ENCODE measurements at regions not wholly inside any gene's neighbourhood (a gene's known extent, or its start where the extent isn't known, plus 50 kb on each side); places are given as distances from the start of the nearest gene placed in this dataset.

DNA sequence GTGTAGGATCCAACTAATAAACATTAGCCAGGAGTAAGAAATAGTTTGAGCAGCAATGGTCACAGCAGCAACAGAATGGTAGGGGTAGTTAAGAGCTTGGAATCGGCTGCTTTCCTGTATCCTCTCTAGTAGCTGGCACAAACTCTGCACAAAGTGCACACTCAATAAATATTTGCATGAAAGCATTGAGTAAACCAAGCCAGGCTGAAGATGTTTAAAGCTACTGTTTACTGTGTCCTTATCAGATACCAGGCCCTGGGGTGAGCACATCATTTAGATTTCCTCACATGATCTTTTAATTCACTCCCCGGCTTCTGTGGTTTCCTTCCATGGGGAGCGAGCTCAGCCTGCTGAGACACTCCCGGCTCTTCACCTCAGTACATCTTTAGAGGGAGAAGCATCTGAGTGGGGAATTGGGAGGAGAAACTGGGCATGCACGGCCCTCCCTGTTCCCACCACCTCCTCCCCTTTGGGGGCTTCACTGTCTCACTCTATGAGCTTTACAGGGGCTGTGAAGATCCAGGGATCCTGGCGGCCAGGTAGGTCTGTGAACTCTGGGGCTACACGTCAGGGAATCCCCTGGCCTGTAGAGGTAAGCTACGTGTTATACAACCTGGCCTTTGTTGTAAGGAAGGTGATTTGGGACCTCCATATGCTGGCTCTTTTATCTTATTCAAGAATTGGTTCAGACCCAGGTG lies 107.2 kb upstream of the VASH1 start:
- ATAC-seq (replicated peaks in 6 of 8): peak in 1 of 8 experiments; percentile 84
- in situ Hi-C loops (cut with MboI; ENCODE audit: low pct_unique_long_range_greater_than_20kb in 2 of 9, low sequenced_read_pairs in 9 of 9, unreplicated experiment in 9 of 9): no loop called here
- no peaks in the 10 kb centered on the region for H3K4me1 ChIP-seq (replicated peaks in 1 of 2)
- no peak overlapping the region for H3K27ac ChIP-seq
- WGBS, 10 experiments: 0 to 100% (median 60%) methylated on average over 1 to 6 of the region's 8 CpGs; no CpG with 5 or more reads in 3 of the 10 experiments
- no peak overlapping the region for H3K4me3 ChIP-seq

DNA sequence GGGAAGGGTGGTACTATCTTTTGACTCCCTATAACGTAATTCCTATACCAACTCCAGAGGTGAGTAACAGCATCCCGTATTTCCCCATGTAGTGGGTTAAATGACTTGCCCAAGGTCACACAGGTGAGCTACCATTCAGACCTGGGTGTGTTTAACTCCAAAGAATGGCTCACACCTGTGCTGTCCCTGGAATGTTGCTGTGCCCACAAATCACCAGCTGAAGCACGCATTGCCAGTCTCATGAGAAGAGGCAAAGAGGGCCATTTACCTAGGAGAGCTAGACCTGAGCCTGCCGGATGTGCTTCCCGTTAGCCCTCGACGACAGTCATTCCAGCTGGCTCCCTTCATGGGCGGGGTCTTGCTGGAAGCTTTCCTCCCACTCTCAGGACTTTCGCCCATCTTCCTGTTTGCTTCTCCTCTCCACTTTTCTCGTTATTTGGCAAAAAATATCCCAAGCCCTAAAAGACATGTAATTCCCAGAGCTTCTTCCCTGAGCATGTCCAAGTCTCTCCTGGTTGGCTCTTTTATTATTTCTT lies 106.6 kb upstream of the VASH1 start:
- in situ Hi-C loops (cut with MboI; ENCODE audit: low pct_unique_long_range_greater_than_20kb in 2 of 9, low sequenced_read_pairs in 9 of 9, unreplicated experiment in 9 of 9): no loop called here

DNA sequence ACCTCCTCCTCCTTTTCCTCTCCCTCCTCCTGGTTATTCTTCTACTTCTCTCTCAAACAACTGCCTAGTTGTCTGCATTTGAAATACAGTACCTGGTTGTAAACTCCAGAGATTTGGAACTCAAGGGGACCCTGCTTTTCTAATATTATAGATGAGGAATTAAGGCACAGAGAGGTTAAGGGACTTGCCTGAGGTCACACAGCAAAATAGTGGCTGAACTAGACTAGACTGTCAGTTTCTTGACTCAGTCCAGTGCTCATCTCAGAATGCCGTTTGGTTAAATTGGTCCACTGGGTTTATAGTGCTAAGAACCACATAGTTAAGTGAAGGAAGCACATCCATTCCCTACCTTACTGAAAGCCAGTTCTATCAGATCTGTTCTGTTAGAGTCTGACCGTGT lies 105.9 kb upstream of the VASH1 start:
- H3K27ac ChIP-seq: no peak overlapping the region
- H3K4me3 ChIP-seq: no peak overlapping the region
- no peaks in the 10 kb centered on the region for H3K4me1 ChIP-seq (replicated peaks in 1 of 2)
- ATAC-seq (replicated peaks in 6 of 8): no peak
- 0 to 63% (median 40%) methylated on average over 1 to 2 of the region's 2 CpGs; no CpG with 5 or more reads in 5 of the 10 experiments for WGBS, 10 experiments
- in situ Hi-C loops (cut with MboI; ENCODE audit: low pct_unique_long_range_greater_than_20kb in 2 of 9, low sequenced_read_pairs in 9 of 9, unreplicated experiment in 9 of 9): no loop called here

More for the DNA sequence above, 106.6 kb upstream of the VASH1 start:
- 0 to 70% (median 62%) methylated on average over 1 to 10 of the region's 10 CpGs; no CpG with 5 or more reads in 2 of the 10 experiments for WGBS, 10 experiments
- Histone ChIP-seq H3K27ac (no peak overlapping the region), H3K4me3 (no peak overlapping the region), H3K4me1 (replicated peaks in 1 of 2) (no peaks in the 10 kb centered on the region)
- ATAC-seq (replicated peaks in 6 of 8): no peak

DNA sequence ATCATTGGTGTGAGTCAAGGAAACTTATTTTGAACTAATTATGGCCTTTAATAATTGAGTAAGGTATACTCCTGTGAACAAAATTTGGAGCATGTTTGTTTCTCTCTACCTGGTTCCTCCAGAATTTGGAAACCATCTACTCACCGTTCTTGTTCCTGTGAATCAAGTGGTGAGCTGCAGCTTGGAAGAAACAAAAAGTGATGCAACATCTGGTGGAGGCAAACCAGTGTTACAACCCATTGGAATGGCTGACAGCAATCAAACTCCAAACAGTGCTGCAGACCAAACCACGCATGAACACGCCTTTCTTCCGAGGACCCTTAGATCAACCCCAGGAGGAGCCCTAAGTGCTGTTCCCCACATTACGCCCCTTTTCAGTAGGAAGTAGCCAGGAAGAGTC lies 104.7 kb upstream of the VASH1 start:
- H3K4me1 ChIP-seq (replicated peaks in 1 of 2): no peaks in the 10 kb centered on the region
- ATAC-seq (replicated peaks in 6 of 8): no peak
- no peak overlapping the region for H3K27ac ChIP-seq
- no peak overlapping the region for H3K4me3 ChIP-seq
- in situ Hi-C loops (cut with MboI; ENCODE audit: low pct_unique_long_range_greater_than_20kb in 2 of 9, low sequenced_read_pairs in 9 of 9, unreplicated experiment in 9 of 9): no loop called here
- 0 to 100% (median 80%) methylated on average over 1 to 5 of the region's 5 CpGs; no CpG with 5 or more reads in 2 of the 10 experiments for whole genome bisulfite sequencing, 10 experiments

DNA sequence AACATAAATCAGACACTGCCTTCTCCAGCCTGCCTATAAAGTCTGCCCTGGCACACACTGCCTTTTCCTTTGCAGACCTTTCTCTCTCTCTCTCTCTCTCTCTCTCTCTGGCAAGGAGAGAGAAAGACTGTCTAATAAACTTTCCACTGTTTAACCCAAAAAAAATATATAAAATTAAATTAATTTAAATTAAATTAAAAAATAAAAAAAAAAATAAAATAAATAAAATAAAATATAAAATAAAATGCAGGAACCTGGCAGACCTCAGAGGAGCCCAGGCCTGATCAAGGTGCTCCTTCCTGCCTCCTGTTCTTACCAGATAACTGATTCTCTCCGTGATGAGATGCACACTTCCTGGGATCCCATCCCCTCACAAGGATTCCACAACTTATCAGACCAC lies 103.9 kb upstream of the VASH1 start:
- no peak for ATAC-seq (replicated peaks in 6 of 8)
- H3K4me1 ChIP-seq (replicated peaks in 1 of 2): no peaks in the 10 kb centered on the region
- no peak overlapping the region for H3K27ac ChIP-seq
- WGBS, 10 experiments: 0 to 100% (median 100%) methylated on average over 1 of the region's 1 CpG; no CpG with 5 or more reads in 4 of the 10 experiments
- in situ Hi-C loops (cut with MboI; ENCODE audit: low pct_unique_long_range_greater_than_20kb in 2 of 9, low sequenced_read_pairs in 9 of 9, unreplicated experiment in 9 of 9): no loop called here
- H3K4me3 ChIP-seq: no peak overlapping the region

DNA sequence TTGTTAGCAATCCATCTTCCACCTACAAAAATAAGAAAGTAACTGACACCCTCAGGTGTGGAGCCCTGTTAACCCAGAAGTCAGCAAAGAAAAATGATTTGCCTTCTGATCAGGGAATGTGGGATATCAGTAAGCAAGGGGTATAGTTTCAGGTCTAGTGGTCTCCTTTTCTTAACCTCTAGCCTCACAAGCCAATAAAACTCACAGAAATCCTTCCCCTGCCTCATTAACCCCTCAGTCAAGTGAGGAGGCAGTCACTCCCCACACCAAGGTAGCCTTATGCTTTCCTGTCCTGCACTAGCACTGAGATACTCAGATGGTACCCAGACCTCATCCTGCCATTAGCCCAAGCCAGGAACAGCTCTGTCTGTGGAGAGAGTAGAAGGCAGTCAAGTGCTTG lies 103.4 kb upstream of the VASH1 start:
- H3K4me3 ChIP-seq: no peak overlapping the region
- no peak overlapping the region for H3K27ac ChIP-seq
- no peak for ATAC-seq (replicated peaks in 6 of 8)
- H3K4me1 ChIP-seq (replicated peaks in 1 of 2): no peaks in the 10 kb centered on the region
- in situ Hi-C loops (cut with MboI; ENCODE audit: low pct_unique_long_range_greater_than_20kb in 2 of 9, low sequenced_read_pairs in 9 of 9, unreplicated experiment in 9 of 9): no loop called here

DNA sequence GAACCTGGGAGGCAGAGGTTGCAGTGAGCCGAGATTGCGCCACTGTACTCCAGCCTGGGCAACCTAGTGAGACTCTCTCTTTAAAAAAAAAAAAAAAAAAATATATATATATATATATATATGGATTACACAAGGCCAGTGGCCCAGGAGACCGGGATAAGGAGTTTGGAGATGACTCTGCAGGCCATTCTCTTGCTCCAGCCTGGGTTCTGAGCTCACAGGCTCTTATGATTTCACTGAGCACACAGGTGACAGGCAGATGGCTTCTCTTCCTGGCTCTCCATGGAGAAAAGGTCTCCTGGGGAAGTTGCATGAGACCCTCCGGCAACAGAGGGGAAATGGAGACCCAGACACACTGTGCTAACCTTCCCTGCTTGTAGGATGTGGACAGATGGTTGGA lies 98.7 kb upstream of the VASH1 start:
- 0 to 100% (median 87%) methylated on average over 1 to 3 of the region's 4 CpGs; no CpG with 5 or more reads in 3 of the 10 experiments for WGBS, 10 experiments
- no peak overlapping the region for H3K4me3 ChIP-seq
- no peak for ATAC-seq (replicated peaks in 6 of 8)
- H3K4me1 ChIP-seq (replicated peaks in 1 of 2): peaks cover 0 to 6% of the 10 kb centered on the region in 2 donors
- in situ Hi-C loops (cut with MboI; ENCODE audit: low pct_unique_long_range_greater_than_20kb in 2 of 9, low sequenced_read_pairs in 9 of 9, unreplicated experiment in 9 of 9): no loop called here
- no peak overlapping the region for H3K27ac ChIP-seq

DNA sequence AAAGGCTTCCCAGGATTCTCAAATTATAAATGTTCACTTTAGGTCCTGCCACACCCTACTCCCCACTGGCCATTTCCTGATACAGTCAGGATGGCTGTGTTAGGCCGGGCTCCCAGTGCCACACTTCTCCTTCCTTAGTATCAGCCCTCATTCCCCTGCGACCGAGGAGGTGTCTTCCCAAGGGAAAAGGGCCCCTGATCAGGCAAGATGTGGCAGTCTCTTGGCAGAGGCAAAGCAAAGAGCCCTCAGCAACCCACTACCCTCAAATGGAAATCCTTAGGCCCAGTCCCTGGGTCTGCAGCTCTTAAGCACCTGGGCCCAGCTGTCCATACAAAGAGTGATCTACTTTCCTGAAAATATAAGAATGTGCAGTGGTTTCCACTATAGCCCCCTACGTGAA lies 96.5 kb upstream of the VASH1 start:
- ATAC-seq (replicated peaks in 6 of 8): no peak
- H3K4me3 ChIP-seq: no peak overlapping the region
- no peak overlapping the region for H3K27ac ChIP-seq
- peaks cover 0 to 6% of the 10 kb centered on the region in 2 donors for H3K4me1 ChIP-seq (replicated peaks in 1 of 2)
- WGBS, 10 experiments: 17 to 100% (median 50%) methylated on average over 1 of the region's 4 CpGs; no CpG with 5 or more reads in 5 of the 10 experiments
- in situ Hi-C loops (cut with MboI; ENCODE audit: low pct_unique_long_range_greater_than_20kb in 2 of 9, low sequenced_read_pairs in 9 of 9, unreplicated experiment in 9 of 9): no loop called here

DNA sequence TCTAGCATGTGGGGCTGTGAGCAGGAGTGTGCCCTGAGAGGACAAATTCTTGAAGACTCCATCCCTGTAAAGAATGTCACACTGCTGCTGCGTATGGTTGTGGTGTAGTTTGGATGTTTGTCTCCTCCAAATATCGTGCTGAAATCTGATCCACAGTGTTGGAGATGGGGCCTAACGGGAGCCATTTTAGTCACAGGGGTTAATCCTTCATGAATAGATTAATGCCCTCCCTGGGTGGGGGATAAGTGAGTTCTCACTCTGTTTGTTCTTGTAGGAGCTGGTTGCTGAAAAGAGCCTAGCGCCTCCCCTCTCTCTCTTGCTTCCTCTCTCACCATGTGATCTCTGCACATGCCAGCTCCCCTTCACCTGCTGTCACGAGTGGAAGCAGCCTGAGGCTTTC lies 94.5 kb upstream of the VASH1 start:
- in situ Hi-C loops (cut with MboI; ENCODE audit: low pct_unique_long_range_greater_than_20kb in 2 of 9, low sequenced_read_pairs in 9 of 9, unreplicated experiment in 9 of 9): no loop called here
- Histone ChIP-seq H3K27ac (no peak overlapping the region), H3K4me1 (replicated peaks in 1 of 2) (peaks cover 0 to 6% of the 10 kb centered on the region in 2 donors), H3K4me3 (no peak overlapping the region)
- 0 to 75% (median 50%) methylated on average over 1 to 3 of the region's 5 CpGs; no CpG with 5 or more reads in 1 of the 10 experiments for WGBS, 10 experiments
- ATAC-seq (replicated peaks in 6 of 8): peak in 1 of 8 experiments; percentile 20

DNA sequence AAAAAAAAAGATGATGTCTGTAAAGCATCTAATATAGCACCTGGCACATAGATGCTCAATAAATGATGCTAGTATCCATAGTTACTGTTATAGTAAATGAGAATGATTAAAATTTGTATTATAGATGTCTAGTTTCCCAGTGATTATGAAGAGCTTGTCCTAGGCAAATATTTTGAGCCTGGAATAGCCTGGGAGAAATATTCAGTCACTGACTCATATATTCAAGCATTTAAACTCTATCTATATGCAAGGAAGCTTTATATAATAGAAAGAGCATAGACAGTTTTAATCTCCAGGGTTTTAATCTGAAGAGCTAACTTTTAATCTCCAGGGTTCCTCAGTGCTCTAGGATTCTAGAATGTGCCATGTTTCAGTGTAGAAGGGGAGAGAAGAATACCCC lies 91.5 kb upstream of the VASH1 start:
- in situ Hi-C loops (cut with MboI; ENCODE audit: low pct_unique_long_range_greater_than_20kb in 2 of 9, low sequenced_read_pairs in 9 of 9, unreplicated experiment in 9 of 9): no loop called here
- H3K27ac ChIP-seq: no peak overlapping the region
- no peak overlapping the region for H3K4me3 ChIP-seq
- ATAC-seq (replicated peaks in 6 of 8): peak in 3 of 8 experiments; percentile 23 to 70 (median 57)
- peaks cover 0 to 6% of the 10 kb centered on the region in 2 donors for H3K4me1 ChIP-seq (replicated peaks in 1 of 2)

DNA sequence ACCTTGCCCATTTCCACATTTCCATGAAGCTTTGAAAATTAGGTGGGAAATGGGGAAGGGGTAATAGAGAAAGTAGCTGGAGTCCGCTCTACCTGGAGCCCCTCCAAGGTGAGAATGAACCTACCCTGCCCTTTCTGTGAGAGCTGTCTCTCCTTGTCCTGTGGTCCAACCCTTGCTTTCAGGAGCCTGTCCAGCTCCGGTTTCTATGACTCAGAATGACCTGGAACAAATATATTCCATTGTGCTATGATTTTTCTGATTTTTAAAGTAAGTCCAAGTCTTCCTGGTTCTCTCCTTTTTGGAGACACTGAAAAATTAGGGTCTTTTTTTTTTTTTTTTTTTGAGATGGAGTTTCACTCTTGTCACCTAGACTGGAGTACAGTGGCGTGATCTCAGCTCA lies 89.1 kb upstream of the VASH1 start:
- no peak for ATAC-seq (replicated peaks in 6 of 8)
- in situ Hi-C loops (cut with MboI; ENCODE audit: low pct_unique_long_range_greater_than_20kb in 2 of 9, low sequenced_read_pairs in 9 of 9, unreplicated experiment in 9 of 9): no loop called here
- WGBS, 10 experiments: 6 to 100% (median 80%) methylated on average over 1 to 3 of the region's 3 CpGs; no CpG with 5 or more reads in 3 of the 10 experiments
- no peaks in the 10 kb centered on the region for H3K4me1 ChIP-seq (replicated peaks in 1 of 2)
- no peak overlapping the region for H3K27ac ChIP-seq
- H3K4me3 ChIP-seq: no peak overlapping the region

DNA sequence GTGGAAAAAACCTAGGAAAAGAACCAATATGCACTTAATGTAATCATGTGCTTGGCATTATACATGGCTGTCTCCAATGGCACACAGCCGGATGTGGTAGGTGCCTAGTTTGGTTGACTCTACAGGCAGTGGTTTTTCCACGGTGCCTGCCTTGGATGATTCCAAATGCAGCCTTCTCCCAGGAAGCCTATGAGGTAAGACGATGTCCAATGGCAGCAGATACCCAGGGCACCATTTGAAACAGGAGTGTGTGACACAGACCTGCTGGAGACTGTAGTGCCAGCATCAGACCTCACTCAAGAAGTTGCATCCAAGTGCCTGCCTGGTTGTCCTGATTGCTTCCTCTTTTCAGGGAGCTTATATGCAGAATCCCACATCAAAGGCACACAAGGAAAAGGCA lies 88.0 kb upstream of the VASH1 start:
- in situ Hi-C loops (cut with MboI; ENCODE audit: low pct_unique_long_range_greater_than_20kb in 2 of 9, low sequenced_read_pairs in 9 of 9, unreplicated experiment in 9 of 9): no loop called here
- peaks cover 0 to 3% of the 10 kb centered on the region in 2 donors for H3K4me1 ChIP-seq (replicated peaks in 1 of 2)
- no peak for ATAC-seq (replicated peaks in 6 of 8)
- WGBS, 10 experiments: 50 to 100% (median 87%) methylated on average over 1 to 3 of the region's 3 CpGs; no CpG with 5 or more reads in 5 of the 10 experiments
- no peak overlapping the region for H3K4me3 ChIP-seq
- no peak overlapping the region for H3K27ac ChIP-seq

DNA sequence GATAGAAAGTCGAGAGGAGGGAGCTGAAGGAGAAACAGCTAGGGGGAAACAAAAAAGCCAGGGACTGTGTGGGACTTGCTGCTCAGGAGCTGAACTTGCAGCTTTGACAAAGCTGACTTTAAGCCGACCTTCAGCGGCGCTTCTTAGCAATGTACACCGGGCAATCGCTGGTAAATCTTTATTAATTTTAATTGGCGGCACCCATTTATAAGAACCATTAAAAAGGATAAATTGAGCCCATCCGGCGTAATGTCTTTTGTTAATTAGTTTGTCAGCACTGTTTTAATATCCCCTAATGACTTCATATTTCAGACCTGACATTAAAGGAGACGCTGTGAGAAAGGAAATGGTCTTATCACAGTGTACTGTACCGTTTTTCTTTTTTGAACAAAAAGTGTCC lies 86.2 kb upstream of the VASH1 start:
- Histone ChIP-seq H3K4me3 (no peak overlapping the region), H3K4me1 (replicated peaks in 1 of 2) (peaks cover 0 to 3% of the 10 kb centered on the region in 2 donors), H3K27ac (no peak overlapping the region)
- in situ Hi-C loops (cut with MboI; ENCODE audit: low pct_unique_long_range_greater_than_20kb in 2 of 9, low sequenced_read_pairs in 9 of 9, unreplicated experiment in 9 of 9): no loop called here
- 17 to 100% (median 81%) methylated on average over 3 to 11 of the region's 11 CpGs; no CpG with 5 or more reads in 1 of the 10 experiments for WGBS, 10 experiments
- no peak for ATAC-seq (replicated peaks in 6 of 8)

DNA sequence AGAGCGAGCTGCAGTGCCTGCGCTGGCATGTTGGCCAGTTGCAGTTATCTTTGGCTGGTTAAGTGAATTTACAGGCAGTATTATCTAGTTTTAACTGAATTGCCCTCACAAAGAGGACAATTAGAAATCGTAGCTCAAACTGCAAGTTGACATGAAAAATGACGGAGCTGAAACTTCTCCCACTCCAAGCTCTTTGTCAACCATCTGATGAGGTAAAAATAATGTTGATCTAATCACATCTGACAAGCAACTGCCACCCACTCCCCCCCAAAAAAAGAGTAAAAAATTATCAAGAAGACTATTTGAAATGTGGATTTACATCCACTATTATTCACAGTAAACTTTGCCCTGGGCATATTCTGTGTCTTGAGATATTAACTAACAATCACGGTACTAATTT lies 84.7 kb upstream of the VASH1 start:
- in situ Hi-C loops (cut with MboI; ENCODE audit: low pct_unique_long_range_greater_than_20kb in 2 of 9, low sequenced_read_pairs in 9 of 9, unreplicated experiment in 9 of 9): no loop called here
- ATAC-seq (replicated peaks in 6 of 8): peak in 3 of 8 experiments; percentile 32 to 48 (median 41)
- no peak overlapping the region for H3K4me3 ChIP-seq
- peaks cover 0 to 3% of the 10 kb centered on the region in 2 donors for H3K4me1 ChIP-seq (replicated peaks in 1 of 2)
- H3K27ac ChIP-seq: no peak overlapping the region
- whole genome bisulfite sequencing, 10 experiments: 13 to 96% (median 69%) methylated on average over 2 to 4 of the region's 5 CpGs; no CpG with 5 or more reads in 1 of the 10 experiments

Measured in motor neuron (in vitro differentiated cells).